Choroid plexus epithelial cell (primary cell): ENCODE measurements at regions not wholly inside any gene's neighbourhood (a gene's known extent, or its start where the extent isn't known, plus 50 kb on each side); places are given as distances from the start of the nearest gene placed in this dataset.

Source experiments
- DNase-seq: peaks from one replicate; pipeline ENCODE4 v3.0.0-alpha.2; 2010; ENCODE audit warnings: low read depth
- H3K4me3 ChIP-seq: 2 replicates; pipeline ENCODE4 v1.5.1; 2011; ENCODE audit warnings: low read depth, mild to moderate bottlenecking, control low read depth, low read length, moderate library complexity
- CTCF ChIP-seq: conservative IDR thresholded peaks from 2 replicates; pipeline ENCODE4 v1.5.1; 2011; ENCODE audit warnings: low read depth, mild to moderate bottlenecking, control low read depth, inconsistent platforms, low read length, moderate library complexity

GRCh38 chr16:82300374-82300951 lies 130.4 kb upstream of the MPHOSPH6 start:
- TF ChIP-seq CTCF, result no peak
- no peak for DNase-seq
- no peak overlapping the region for H3K4me3 ChIP-seq

- no peak overlapping the region for H3K4me3 ChIP-seq
- TF ChIP-seq CTCF, result no peak
Observed at GRCh38 chr16:82298472-82298871, 128.4 kb upstream of the MPHOSPH6 start.

GRCh38 chr16:82295290-82296201 lies 125.5 kb upstream of the MPHOSPH6 start:
- DNase-seq, result no peak
- H3K4me3 ChIP-seq, result no peak overlapping the region
- TF ChIP-seq CTCF, result no peak

More at GRCh38 chr16:82298472-82298871, 128.4 kb upstream of the MPHOSPH6 start:
- no peak for DNase-seq

- DNase-seq, result no peak
- no peak for TF ChIP-seq CTCF
- no peak overlapping the region for H3K4me3 ChIP-seq
Observed at GRCh38 chr16:82293671-82294070, 123.6 kb upstream of the MPHOSPH6 start.

- TF ChIP-seq CTCF, result no peak
- no peak overlapping the region for H3K4me3 ChIP-seq
- no peak for DNase-seq
Observed at GRCh38 chr16:82287937-82288336, 117.9 kb upstream of the MPHOSPH6 start.

- TF ChIP-seq CTCF, result no peak
- DNase-seq, result no peak
- no peak overlapping the region for H3K4me3 ChIP-seq
Observed at GRCh38 chr16:82282662-82283061, 112.6 kb upstream of the MPHOSPH6 start.

- DNase-seq, result no peak
- TF ChIP-seq CTCF, result no peak
Observed at GRCh38 chr16:82281544-82281943, 111.5 kb upstream of the MPHOSPH6 start.

More at GRCh38 chr16:82281544-82281943, 111.5 kb upstream of the MPHOSPH6 start:
- no peak overlapping the region for H3K4me3 ChIP-seq
